ENCODE measurements at regions not wholly inside any gene's neighbourhood (a gene's known extent, or its start where the extent isn't known, plus 50 kb on each side); places are given as distances from the start of the nearest gene placed in this dataset.

- no peak for DNase-seq
Measured at GRCh38 chr1:219304227-219305226, 130.8 kb downstream of the LYPLAL1 start.

- DNase-seq, result no peak
Measured at GRCh38 chr1:219302697-219303096, 129.0 kb downstream of the LYPLAL1 start.

GRCh38 chr1:219299420-219299819 is 125.7 kb downstream of the LYPLAL1 start:
- DNase-seq, result no peak

- no peak for DNase-seq
Measured at GRCh38 chr1:219298571-219299148, 125.0 kb downstream of the LYPLAL1 start.

- DNase-seq, result no peak
Measured at GRCh38 chr1:219296430-219297355, 123.0 kb downstream of the LYPLAL1 start.

GRCh38 chr1:219294251-219294650 is 120.6 kb downstream of the LYPLAL1 start:
- DNase-seq, result no peak

GRCh38 chr1:219293410-219293809 is 119.7 kb downstream of the LYPLAL1 start:
- no peak for DNase-seq

- no peak for DNase-seq
Measured at GRCh38 chr1:219292999-219293398, 119.3 kb downstream of the LYPLAL1 start.

GRCh38 chr1:219292341-219292740 is 118.7 kb downstream of the LYPLAL1 start:
- no peak for DNase-seq

- no peak for DNase-seq
Measured at GRCh38 chr1:219289171-219289570, 115.5 kb downstream of the LYPLAL1 start.

GRCh38 chr1:219283541-219283940 is 109.9 kb downstream of the LYPLAL1 start:
- DNase-seq, result no peak

GRCh38 chr1:219281831-219282230 is 108.2 kb downstream of the LYPLAL1 start:
- DNase-seq, result no peak

GRCh38 chr1:219279017-219279770 is 105.5 kb downstream of the LYPLAL1 start:
- no peak for DNase-seq

GRCh38 chr1:219278288-219278687 is 104.6 kb downstream of the LYPLAL1 start:
- DNase-seq, result no peak

GRCh38 chr1:219277304-219278105 is 103.8 kb downstream of the LYPLAL1 start:
- no peak for DNase-seq

GRCh38 chr1:219276049-219276738 is 102.5 kb downstream of the LYPLAL1 start:
- DNase-seq, result no peak

- no peak for DNase-seq
Measured at GRCh38 chr1:219273088-219273686, 99.5 kb downstream of the LYPLAL1 start.

- DNase-seq, result no peak
Measured at GRCh38 chr1:219271818-219272535, 98.3 kb downstream of the LYPLAL1 start.

- no peak for DNase-seq
Measured at GRCh38 chr1:219269171-219269570, 95.5 kb downstream of the LYPLAL1 start.

- DNase-seq, result no peak
Measured at GRCh38 chr1:219266524-219266923, 92.8 kb downstream of the LYPLAL1 start.
